Activated B cell treated with CpG ODN at 0.5 μM for 24 hours (primary cell): ENCODE measurements at regions not wholly inside any gene's neighbourhood (a gene's known extent, or its start where the extent isn't known, plus 50 kb on each side); places are given as distances from the start of the nearest gene placed in this dataset.
"Not testable (repeated sequence)": the region's sequence is repeated elsewhere in the genome, so short reads cannot be mapped to it uniquely, and the experiment has no call there.

Experiments used
- ATAC-seq: fragments of 200-7000 bp; cut with Tn5 transposase; one replicate; pipeline ENCODE4 v1.10.0; 2021; ENCODE audit warnings: low read depth, mild to moderate bottlenecking, moderate library complexity
- CTCF ChIA-PET: fragments of 350-600 bp; sonication (Branson Sonifier 250); formaldehyde crosslinking; loops from one replicate; lab custom pipeline; 2021; ENCODE audit warnings: antibody characterized with exemption; lab: Charles Lee
- POLR2A ChIA-PET: fragments of 350-600 bp; sonication (Branson Sonifier 250); formaldehyde crosslinking; loops from one replicate; lab custom pipeline; 2021; ENCODE audit warnings: antibody characterized with exemption; lab: Charles Lee
- DNase-seq: peaks from one replicate; pipeline ENCODE4 v3.0.0; 2022
- H3K27ac Mint-ChIP-seq: one replicate; pipeline ENCODE4 v1.8.0; 2020; ENCODE audit warnings: mixed read lengths
- H3K27me3 Mint-ChIP-seq: one replicate; pipeline ENCODE4 v1.8.0; 2021; ENCODE audit warnings: mixed read lengths
- H3K36me3 Mint-ChIP-seq: one replicate; pipeline ENCODE4 v1.8.0; 2021; ENCODE audit warnings: low read depth, mixed read lengths
- H3K4me1 Mint-ChIP-seq: one replicate; pipeline ENCODE4 v1.8.0; 2021; ENCODE audit warnings: mixed read lengths
- H3K4me3 Mint-ChIP-seq: one replicate; pipeline ENCODE4 v1.8.0; 2020; ENCODE audit warnings: mild to moderate bottlenecking, mixed read lengths
- H3K9me3 Mint-ChIP-seq: one replicate; pipeline ENCODE4 v1.8.0; 2020; ENCODE audit warnings: mixed read lengths
- CTCF ChIP-seq: fragments of 200-600 bp; IDR thresholded peaks from one replicate; pipeline ENCODE4 v1.8.0; 2022; ENCODE audit warnings: antibody characterized with exemption, mild to moderate bottlenecking
- intact Hi-C: fragments of 100-400 bp; cut with micrococcal nuclease; formaldehyde crosslinking; loops from one replicate; pipeline ENCODE4 v1.15.1; 2024

- Mint-ChIP-seq H3K4me3 (no peak overlapping the region), H3K4me1 (no peaks in the 10 kb centered on the region), H3K36me3 (no peaks in the 10 kb centered on the region), H3K9me3 (no peaks in the 10 kb centered on the region), H3K27ac (no peak overlapping the region), H3K27me3 (no peaks in the 10 kb centered on the region)
- no peak for DNase-seq
- TF ChIP-seq CTCF = no peak
- CTCF ChIA-PET = no interaction called here
- POLR2A ChIA-PET = no interaction called here
- ATAC-seq = no peak
- intact Hi-C loops = no loop called here
Measured at GRCh38 chr2:49616800-49617199, 462.5 kb upstream of the FSHR start.

GRCh38 chr2:49611796-49612195, 457.5 kb upstream of the FSHR start:
- H3K27ac Mint-ChIP-seq, CTCF ChIA-PET, H3K4me3 Mint-ChIP-seq, H3K4me1 Mint-ChIP-seq, intact Hi-C loops, H3K36me3 Mint-ChIP-seq, ATAC-seq, H3K9me3 Mint-ChIP-seq, H3K27me3 Mint-ChIP-seq, DNase-seq, POLR2A ChIA-PET: not testable (repeated sequence)

GRCh38 chr2:49600524-49600923, 446.2 kb upstream of the FSHR start:
- no peak for TF ChIP-seq CTCF
- ATAC-seq (no peak), DNase-seq (no peak)
- ChIA-PET POLR2A (no interaction called here), CTCF (no interaction called here)
- Mint-ChIP-seq H3K9me3 (peaks cover 4% of the 10 kb centered on the region), H3K27ac (no peak overlapping the region), H3K27me3 (no peaks in the 10 kb centered on the region), H3K4me1 (no peaks in the 10 kb centered on the region), H3K4me3 (no peak overlapping the region), H3K36me3 (no peaks in the 10 kb centered on the region)
- intact Hi-C loops = no loop called here

- Mint-ChIP-seq H3K4me1 (no peaks in the 10 kb centered on the region), H3K27me3 (no peaks in the 10 kb centered on the region), H3K36me3 (no peaks in the 10 kb centered on the region), H3K4me3 (no peak overlapping the region), H3K9me3 (peaks cover 14% of the 10 kb centered on the region), H3K27ac (no peak overlapping the region)
- TF ChIP-seq CTCF = no peak
- POLR2A ChIA-PET = no interaction called here
- ATAC-seq (no peak), DNase-seq (no peak)
- CTCF ChIA-PET = no interaction called here
- intact Hi-C loops = no loop called here
Measured at GRCh38 chr2:49598231-49598630, 443.9 kb upstream of the FSHR start.

- no peak for TF ChIP-seq CTCF
Measured at GRCh38 chr2:49585921-49586320, 431.6 kb upstream of the FSHR start.

GRCh38 chr2:49582946-49583345, 428.6 kb upstream of the FSHR start:
- H3K36me3 Mint-ChIP-seq = no peaks in the 10 kb centered on the region
- no peak for ATAC-seq
- peaks cover 3% of the 10 kb centered on the region for H3K9me3 Mint-ChIP-seq
- H3K27me3 Mint-ChIP-seq = no peaks in the 10 kb centered on the region
- H3K4me3 Mint-ChIP-seq = no peak overlapping the region
- DNase-seq = no peak
- intact Hi-C loops = no loop called here
- ChIA-PET CTCF (no interaction called here), POLR2A (no interaction called here)
- no peaks in the 10 kb centered on the region for H3K4me1 Mint-ChIP-seq
- no peak for TF ChIP-seq CTCF
- no peak overlapping the region for H3K27ac Mint-ChIP-seq

More at GRCh38 chr2:49585921-49586320, 431.6 kb upstream of the FSHR start:
- no peak overlapping the region for H3K4me3 Mint-ChIP-seq
- ChIA-PET POLR2A (no interaction called here), CTCF (no interaction called here)
- H3K9me3 Mint-ChIP-seq = peaks cover 6% of the 10 kb centered on the region
- no peaks in the 10 kb centered on the region for H3K36me3 Mint-ChIP-seq
- no peak for DNase-seq
- no peaks in the 10 kb centered on the region for H3K4me1 Mint-ChIP-seq
- H3K27me3 Mint-ChIP-seq = no peaks in the 10 kb centered on the region
- no peak for ATAC-seq
- no peak overlapping the region for H3K27ac Mint-ChIP-seq
- intact Hi-C loops = no loop called here
